Smooth muscle cell (in vitro differentiated cells): ENCODE measurements at regions not wholly inside any gene's neighbourhood (a gene's known extent, or its start where the extent isn't known, plus 50 kb on each side); places are given as distances from the start of the nearest gene placed in this dataset.

Experiments
- DNase-seq: peaks from one replicate; lab custom pipeline; 2025; ENCODE audit not compliant: unreplicated experiment; lab: John Stamatoyannopoulos, UW
- H2AFZ ChIP-seq: fragments of 200-600 bp; sonication (generic); 2 replicates; pipeline ENCODE4 v1.6.0; 2016; ENCODE audit warnings: antibody characterized with exemption, low read depth, mild to moderate bottlenecking
- H3F3A ChIP-seq: fragments of 200-600 bp; sonication (generic); 2 replicates; pipeline ENCODE4 v1.6.0; 2017; ENCODE audit warnings: antibody characterized with exemption, low read depth
- H3K27ac ChIP-seq: fragments of 200-600 bp; sonication (generic); 2 replicates; pipeline ENCODE4 v1.5.1; 2016; ENCODE audit warnings: low read depth, mild to moderate bottlenecking
- H3K27me3 ChIP-seq: fragments of 200-600 bp; sonication (generic); 2 replicates; pipeline ENCODE4 v1.6.1; 2016; ENCODE audit warnings: low read depth, mild to moderate bottlenecking
- H3K36me3 ChIP-seq: fragments of 200-600 bp; sonication (generic); 2 replicates; pipeline ENCODE4 v1.5.1; 2016; ENCODE audit warnings: low read depth
- H3K4me1 ChIP-seq: fragments of 200-600 bp; sonication (generic); 2 replicates; pipeline ENCODE4 v1.5.1; 2016; ENCODE audit warnings: low read depth
- H3K4me2 ChIP-seq: fragments of 200-600 bp; sonication (generic); 2 replicates; pipeline ENCODE4 v1.6.0; 2016; ENCODE audit warnings: mild to moderate bottlenecking
- H3K4me3 ChIP-seq: fragments of 200-600 bp; sonication (generic); 2 replicates; pipeline ENCODE4 v1.5.1; 2016; ENCODE audit warnings: mild to moderate bottlenecking
- H3K79me2 ChIP-seq: fragments of 200-600 bp; sonication (generic); 2 replicates; pipeline ENCODE4 v1.6.0; 2016; ENCODE audit warnings: low read depth, mild to moderate bottlenecking
- H3K9ac ChIP-seq: fragments of 200-600 bp; sonication (generic); 2 replicates; pipeline ENCODE4 v1.6.0; 2016; ENCODE audit warnings: low read depth
- H3K9me3 ChIP-seq: fragments of 200-600 bp; sonication (generic); replicated peaks from 2 replicates; pipeline ENCODE4 v1.5.1; 2016; ENCODE audit warnings: low read depth
- H4K20me1 ChIP-seq: fragments of 200-600 bp; sonication (generic); 2 replicates; pipeline ENCODE4 v1.6.0; 2016; ENCODE audit warnings: low read depth
- WGBS: methylation state at CpG from one replicate; pipeline ENCODE4 v1.1.7; 2016; ENCODE audit warnings: low lambda C conversion rate; 5-methylcytosine and 5-hydroxymethylcytosine counted together
- TF ChIP-seq, protein P1 (sequence below): fragments of 200-600 bp; sonication (generic); IDR thresholded peaks from 2 replicates; pipeline ENCODE4 v1.5.1; 2017; ENCODE audit warnings: borderline replicate concordance, mild to moderate bottlenecking, antibody characterized with exemption; ENCODE audit not compliant: insufficient read depth, poor library complexity, severe bottlenecking

DNA sequence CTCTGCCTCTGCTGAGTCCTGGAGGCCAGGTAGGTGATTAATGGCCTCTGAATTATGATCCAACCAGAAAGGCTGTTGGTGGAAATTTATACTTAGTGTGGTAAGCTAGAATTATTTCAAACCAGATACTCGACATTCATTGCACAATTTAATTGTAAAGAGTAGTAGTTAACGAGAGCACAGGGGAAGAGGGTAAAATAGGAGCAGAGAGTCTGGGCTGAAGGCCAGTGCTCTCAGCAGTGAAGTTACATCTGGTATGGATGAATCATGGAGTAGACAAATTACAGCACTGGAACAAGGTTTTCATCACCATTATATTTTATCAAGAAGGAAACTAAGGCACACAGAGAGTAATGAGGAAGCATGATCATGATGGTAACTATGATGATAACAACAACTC lies 92.5 kb downstream of the TLR4 start:
- H3K9me3 ChIP-seq: no peaks in the 10 kb centered on the region
- H3K79me2 ChIP-seq: no peaks in the 10 kb centered on the region
- no peak overlapping the region for H3K4me3 ChIP-seq
- no peaks in the 10 kb centered on the region for H3K27me3 ChIP-seq
- no peak overlapping the region for H3K9ac ChIP-seq
- DNase-seq: no peak
- no peak overlapping the region for H2AFZ ChIP-seq
- H3K4me2 ChIP-seq: no peak overlapping the region
- H3K4me1 ChIP-seq: no peaks in the 10 kb centered on the region
- TF ChIP-seq, protein P1, sequence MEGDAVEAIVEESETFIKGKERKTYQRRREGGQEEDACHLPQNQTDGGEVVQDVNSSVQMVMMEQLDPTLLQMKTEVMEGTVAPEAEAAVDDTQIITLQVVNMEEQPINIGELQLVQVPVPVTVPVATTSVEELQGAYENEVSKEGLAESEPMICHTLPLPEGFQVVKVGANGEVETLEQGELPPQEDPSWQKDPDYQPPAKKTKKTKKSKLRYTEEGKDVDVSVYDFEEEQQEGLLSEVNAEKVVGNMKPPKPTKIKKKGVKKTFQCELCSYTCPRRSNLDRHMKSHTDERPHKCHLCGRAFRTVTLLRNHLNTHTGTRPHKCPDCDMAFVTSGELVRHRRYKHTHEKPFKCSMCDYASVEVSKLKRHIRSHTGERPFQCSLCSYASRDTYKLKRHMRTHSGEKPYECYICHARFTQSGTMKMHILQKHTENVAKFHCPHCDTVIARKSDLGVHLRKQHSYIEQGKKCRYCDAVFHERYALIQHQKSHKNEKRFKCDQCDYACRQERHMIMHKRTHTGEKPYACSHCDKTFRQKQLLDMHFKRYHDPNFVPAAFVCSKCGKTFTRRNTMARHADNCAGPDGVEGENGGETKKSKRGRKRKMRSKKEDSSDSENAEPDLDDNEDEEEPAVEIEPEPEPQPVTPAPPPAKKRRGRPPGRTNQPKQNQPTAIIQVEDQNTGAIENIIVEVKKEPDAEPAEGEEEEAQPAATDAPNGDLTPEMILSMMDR: no peak
- H3F3A ChIP-seq: no peaks in the 10 kb centered on the region
- no peaks in the 10 kb centered on the region for H4K20me1 ChIP-seq
- WGBS: 35% methylated on average over 2 of the region's 2 CpGs
- no peaks in the 10 kb centered on the region for H3K36me3 ChIP-seq
- H3K27ac ChIP-seq: no peak overlapping the region

DNA sequence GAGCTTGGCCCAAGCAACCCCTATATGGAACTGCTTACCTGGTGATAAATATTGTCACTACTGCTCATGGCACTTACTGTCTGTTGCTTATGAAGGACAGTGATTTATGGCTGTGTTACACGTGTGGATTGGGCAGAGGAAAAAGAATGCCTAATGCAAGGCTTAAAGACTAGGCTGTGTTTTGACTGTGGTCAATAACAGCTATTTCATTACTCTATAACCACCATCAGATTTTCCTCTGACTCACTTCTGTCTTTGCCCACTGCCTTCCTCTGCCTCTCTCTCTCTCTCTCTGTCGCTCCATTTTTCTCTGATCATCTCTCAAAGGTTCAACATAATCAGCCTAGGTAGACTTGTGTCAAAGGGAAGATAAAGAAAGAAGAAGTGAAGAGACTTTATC lies 96.2 kb downstream of the TLR4 start:
- Histone ChIP-seq H4K20me1 (no peaks in the 10 kb centered on the region), H3K9ac (no peak overlapping the region), H3K27me3 (no peaks in the 10 kb centered on the region), H3K4me3 (no peak overlapping the region), H3K79me2 (no peaks in the 10 kb centered on the region), H3K9me3 (no peaks in the 10 kb centered on the region), H3K4me2 (no peak overlapping the region), H3K36me3 (no peaks in the 10 kb centered on the region), H3F3A (no peaks in the 10 kb centered on the region), H3K27ac (no peak overlapping the region), H2AFZ (no peak overlapping the region), H3K4me1 (no peaks in the 10 kb centered on the region)
- DNase-seq: no peak
- WGBS: 59% methylated on average over 2 of the region's 2 CpGs
- TF ChIP-seq, protein P1: no peak

DNA sequence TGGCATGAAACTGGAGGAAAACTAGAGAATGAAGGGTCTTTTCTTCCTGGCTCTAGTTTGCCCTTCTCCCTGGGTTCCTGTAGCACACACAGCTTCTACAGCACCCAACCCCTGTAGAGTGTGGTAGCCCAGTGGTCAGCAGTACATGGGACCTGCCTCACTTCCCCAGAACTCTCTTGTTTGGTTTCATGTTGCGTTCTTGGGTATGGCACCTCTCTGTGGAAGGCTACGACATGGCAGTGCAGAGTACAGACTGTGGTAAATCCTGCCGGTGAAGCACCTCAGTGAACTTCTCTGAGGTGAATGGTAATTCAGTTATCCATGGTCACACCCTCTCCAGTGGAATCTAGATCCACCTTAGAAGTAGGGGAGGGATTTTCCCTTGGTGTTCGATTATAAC lies 105.5 kb downstream of the TLR4 start:
- Histone ChIP-seq H3K9ac (no peak overlapping the region), H3K79me2 (no peaks in the 10 kb centered on the region), H3K9me3 (no peaks in the 10 kb centered on the region), H3K4me1 (no peaks in the 10 kb centered on the region), H3K36me3 (no peaks in the 10 kb centered on the region), H3K4me2 (no peak overlapping the region), H3F3A (no peaks in the 10 kb centered on the region), H4K20me1 (no peaks in the 10 kb centered on the region), H3K27me3 (no peaks in the 10 kb centered on the region), H3K4me3 (no peak overlapping the region), H3K27ac (no peak overlapping the region), H2AFZ (no peak overlapping the region)
- TF ChIP-seq, protein P1: no peak
- DNase-seq: no peak
- 90% methylated on average over 4 of the region's 4 CpGs for WGBS

DNA sequence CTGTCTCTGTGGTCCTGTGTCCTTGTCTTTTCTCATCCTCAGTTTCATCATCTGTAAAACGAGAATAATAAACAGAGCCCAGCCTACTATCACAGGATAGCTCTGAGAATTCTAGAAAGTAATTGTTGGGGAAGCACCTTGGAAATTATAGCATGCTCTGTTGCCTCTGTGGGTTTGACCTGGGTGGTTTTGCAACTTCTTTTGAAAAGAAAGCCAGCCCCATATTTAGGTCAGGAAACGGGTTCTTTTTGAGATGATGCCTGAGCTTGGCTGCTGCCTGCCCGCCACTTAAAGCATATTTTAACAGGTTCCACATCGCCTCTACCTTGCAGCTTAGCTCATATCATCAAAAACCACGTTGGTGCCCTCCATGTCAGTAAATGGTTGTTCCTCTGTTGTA lies 111.1 kb downstream of the TLR4 start:
- Histone ChIP-seq H3K9me3 (no peaks in the 10 kb centered on the region), H3F3A (no peaks in the 10 kb centered on the region)
- WGBS: 79% methylated on average over 5 of the region's 5 CpGs

More for the DNA sequence above, 111.1 kb downstream of the TLR4 start:
- no peaks in the 10 kb centered on the region for H3K27me3 ChIP-seq
- DNase-seq: no peak
- no peaks in the 10 kb centered on the region for H4K20me1 ChIP-seq
- H3K4me2 ChIP-seq: no peak overlapping the region
- H2AFZ ChIP-seq: no peak overlapping the region
- no peaks in the 10 kb centered on the region for H3K79me2 ChIP-seq
- no peaks in the 10 kb centered on the region for H3K4me1 ChIP-seq
- H3K27ac ChIP-seq: no peak overlapping the region
- H3K36me3 ChIP-seq: no peaks in the 10 kb centered on the region
- no peak overlapping the region for H3K9ac ChIP-seq
- TF ChIP-seq, protein P1: no peak
- H3K4me3 ChIP-seq: no peak overlapping the region
